NOMO-1 treated with DMSO at 0.1 percent for 48 hours (cell line): ENCODE measurements at regions not wholly inside any gene's neighbourhood (a gene's known extent, or its start where the extent isn't known, plus 50 kb on each side); places are given as distances from the start of the nearest gene placed in this dataset.
"Not testable (repeated sequence)": the region's sequence is repeated elsewhere in the genome, so short reads cannot be mapped to it uniquely, and the experiment has no call there.

ENCODE experiments used
- DNase-seq: peaks from one replicate; lab custom pipeline; 2025; ENCODE audit not compliant: unreplicated experiment; lab: John Stamatoyannopoulos, UW

DNA sequence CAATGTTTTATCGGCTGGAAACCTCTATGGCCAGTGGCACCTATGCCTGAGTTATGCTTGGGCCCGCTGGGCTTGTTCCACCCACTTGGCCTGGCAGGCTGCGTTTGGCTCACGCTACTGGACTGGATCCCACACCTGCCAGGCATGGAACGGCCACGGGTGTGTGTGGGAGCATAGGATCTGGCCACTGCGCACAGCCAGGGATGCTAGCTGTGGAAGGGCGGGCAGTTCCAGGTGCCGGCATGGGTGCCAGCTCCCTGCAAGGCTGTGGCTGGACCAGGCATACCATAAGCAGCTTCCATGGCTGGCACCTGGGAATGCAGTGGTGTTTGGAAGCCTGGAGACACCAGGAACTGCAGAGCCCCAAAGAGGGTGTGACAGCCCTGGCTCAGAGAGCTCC lies 1063.9 kb upstream of the ACO1 start:
- DNase-seq, result no peak

DNA sequence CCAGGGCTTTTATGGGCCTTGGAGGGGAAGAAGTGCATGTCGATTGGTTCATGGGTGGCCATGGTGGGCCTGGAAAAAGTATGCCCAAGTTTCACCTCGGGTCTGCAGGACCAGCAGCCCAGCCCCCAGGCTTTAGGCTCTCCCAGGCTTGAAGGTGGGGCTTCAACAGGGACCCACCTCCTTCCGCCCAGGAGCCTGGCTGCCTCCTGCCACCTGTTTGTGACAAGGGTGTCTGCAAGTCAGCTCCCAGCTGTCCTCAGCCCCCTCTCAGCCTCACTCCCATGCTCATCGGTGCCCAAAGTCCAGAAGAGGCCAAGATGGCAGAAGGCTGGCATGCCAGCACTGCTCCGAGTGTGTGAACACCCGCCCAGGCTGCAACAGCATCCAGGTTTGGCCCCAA lies 1063.2 kb upstream of the ACO1 start:
- DNase-seq, result no peak

GRCh38 chr9:31321686-31322085 lies 1062.8 kb upstream of the ACO1 start:
- DNase-seq, result no peak

- no peak for DNase-seq
Measured at GRCh38 chr9:31323726-31324444, 1060.6 kb upstream of the ACO1 start.

DNA sequence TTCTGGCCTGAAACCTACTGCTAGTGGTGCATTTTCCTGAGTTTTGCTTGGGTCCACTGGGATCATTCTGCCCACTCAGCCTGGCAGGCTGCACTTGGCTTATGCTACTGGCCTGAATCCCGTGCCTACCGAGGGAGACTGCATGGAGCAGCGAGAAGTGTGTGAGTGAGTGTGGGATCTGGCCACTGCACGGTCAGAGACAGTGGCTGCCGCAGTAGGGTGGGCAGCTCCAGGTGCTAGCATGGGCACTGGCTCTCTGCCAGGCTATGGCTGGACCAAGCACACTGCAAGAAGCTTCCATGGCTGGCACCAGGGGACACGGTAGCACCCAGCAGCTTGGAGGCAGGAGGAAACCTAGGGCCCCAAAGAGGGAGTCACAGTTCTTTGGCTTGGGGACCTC lies 1058.7 kb upstream of the ACO1 start:
- DNase-seq, result no peak

- not testable (repeated sequence) for DNase-seq
Measured at GRCh38 chr9:31326883-31327282, 1057.6 kb upstream of the ACO1 start.

GRCh38 chr9:31334837-31335528 lies 1049.5 kb upstream of the ACO1 start:
- DNase-seq, result no peak

DNA sequence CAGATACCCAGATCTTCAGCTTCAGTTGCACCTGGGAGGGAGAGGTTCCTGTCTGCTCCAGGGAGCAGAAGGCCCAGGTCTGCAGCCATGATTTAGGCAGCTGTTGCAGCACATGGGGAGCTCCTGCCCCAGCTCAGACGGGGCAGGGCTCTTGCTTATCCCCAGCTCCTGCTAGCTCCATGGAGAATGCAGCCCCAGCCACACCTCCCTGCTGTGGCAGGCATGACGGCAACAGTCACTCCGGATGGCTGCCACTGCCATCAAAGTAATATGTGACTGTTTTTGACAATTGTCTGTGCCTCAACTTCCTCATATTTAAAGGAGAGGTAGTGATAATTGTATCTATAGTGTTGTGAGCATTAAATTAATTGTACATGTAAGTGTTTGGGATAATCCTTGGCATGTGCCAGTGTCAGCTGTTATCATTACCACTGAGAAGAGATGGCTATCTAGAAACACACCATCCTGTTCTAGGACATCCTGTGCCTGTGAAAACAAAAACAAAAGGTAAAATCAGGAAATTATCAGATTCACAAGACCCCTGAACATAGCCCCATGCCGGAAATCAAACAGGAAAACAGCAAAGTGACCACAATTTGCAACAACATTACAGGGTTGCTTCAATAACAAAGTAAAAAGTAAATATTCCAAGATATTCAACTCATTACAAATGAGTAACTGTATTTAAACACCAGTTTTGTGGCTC lies 1048.8 kb upstream of the ACO1 start:
- DNase-seq, result no peak

- no peak for DNase-seq
Measured at GRCh38 chr9:31336386-31336785, 1048.1 kb upstream of the ACO1 start.

- no peak for DNase-seq
Measured at GRCh38 chr9:31336841-31337240, 1047.6 kb upstream of the ACO1 start.

DNA sequence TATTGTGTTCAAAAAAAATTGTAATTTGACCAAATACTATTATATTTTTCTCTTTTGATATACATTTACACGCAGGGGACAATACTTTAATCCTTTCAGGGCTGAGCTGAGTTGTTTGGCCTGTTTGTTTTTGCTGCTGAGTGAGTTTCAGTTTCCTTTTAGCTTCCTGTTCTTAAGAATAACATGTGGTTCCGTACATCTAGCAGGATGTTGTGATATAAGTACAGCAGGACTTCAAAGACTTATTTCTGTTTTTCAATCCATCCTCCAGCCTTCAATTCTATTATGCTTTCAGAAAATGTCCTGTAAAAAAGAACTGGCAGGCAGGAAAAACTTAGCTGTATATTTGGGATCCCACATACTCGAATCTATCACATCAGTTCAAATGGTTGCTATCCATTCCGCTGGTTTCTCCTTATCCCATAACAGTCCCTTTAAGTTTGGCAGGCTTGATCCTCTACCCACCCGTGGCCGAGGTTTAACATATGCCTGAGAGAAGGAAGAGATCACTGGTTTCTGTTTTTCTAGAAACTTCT lies 1037.3 kb upstream of the ACO1 start:
- DNase-seq, result no peak

DNA sequence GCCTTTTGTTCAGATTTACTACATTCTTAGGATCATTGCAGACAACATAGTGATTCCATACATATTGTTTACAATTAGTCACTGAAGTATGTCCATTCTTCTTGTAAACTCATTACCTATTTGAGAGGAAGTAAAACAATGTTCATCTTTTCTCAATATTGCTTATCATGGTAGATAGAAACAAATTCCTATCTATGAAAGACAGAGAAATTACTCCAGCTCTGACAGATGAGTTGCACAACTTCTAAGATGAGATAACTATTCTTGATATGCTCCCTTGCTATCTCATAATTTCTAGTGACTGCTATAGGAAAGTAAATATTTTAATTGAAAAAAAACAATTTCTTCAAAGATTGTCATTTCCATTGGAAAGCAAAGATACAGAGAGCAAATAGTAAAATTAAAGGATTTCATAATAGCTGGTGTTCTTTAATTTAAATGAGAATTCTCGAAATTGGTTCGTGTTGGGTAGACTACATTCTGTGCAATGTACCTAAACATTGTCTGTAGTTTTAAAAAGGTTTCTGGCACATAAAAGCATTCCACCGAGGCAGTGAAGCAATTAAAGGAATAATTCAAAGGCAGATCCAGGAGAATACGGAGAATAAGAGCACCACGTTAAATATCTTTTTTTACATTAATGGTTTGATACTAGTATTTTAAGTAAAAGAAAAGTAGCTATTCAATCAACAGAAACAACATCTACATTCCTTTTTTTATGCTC lies 1029.1 kb upstream of the ACO1 start:
- no peak for DNase-seq

GRCh38 chr9:31355965-31356364 lies 1028.5 kb upstream of the ACO1 start:
- no peak for DNase-seq

DNA sequence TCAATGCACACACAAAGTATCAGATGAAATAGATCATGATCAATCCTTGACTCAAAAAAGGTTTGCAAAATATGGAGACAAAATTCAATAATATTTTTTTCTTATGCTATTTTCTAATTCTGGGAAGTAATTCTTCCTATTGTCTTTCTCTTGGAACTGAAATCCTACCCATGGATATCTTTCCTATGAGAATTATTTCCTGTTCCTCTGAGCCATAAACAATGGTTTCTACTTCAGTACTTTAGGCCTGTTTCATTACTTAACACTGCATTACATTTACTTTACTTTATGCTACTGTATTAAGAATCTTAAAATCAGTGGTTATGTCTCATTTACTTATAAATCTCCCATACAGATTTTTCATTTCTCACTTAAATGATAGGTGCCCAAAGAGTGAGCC lies 1025.4 kb upstream of the ACO1 start:
- DNase-seq, result no peak

DNA sequence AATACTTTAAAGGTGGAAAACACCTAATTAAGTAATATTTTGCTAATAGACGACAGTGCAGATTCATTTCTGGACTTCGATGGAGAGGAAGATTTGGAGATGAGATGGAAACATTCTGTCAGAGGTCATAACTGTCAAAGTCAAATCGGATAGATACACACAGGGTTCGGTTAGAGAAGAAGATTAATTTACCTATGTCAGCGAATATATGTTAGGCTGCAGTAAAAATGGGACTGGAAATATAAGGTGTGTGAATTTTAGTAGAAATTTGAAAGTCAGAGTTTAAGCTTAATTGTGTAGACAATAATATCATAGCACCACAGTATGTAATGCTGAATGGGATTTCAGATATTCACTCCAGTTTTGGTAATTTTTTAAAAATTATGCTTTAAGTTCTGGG lies 1020.3 kb upstream of the ACO1 start:
- DNase-seq, result no peak

- DNase-seq, result no peak
Measured at GRCh38 chr9:31372799-31373587, 1011.5 kb upstream of the ACO1 start.

DNA sequence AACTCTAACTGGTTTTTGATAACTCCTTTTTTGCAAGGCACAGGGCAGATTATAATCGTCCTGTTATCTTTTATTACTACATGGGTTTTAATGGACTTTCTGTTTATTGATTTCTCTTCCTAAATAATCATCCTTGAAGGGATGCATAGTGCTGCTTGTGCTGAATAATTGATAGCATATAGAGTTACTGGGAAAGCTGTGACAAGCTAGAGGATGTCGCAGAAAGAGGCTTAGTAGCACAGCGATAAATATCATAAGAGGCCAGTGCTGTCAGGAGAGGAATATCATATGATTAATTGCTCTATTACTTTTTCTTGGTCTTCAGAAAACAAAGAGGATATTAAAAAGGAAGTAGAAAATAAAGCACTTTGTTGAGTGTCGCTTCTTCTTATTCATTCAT lies 1007.1 kb upstream of the ACO1 start:
- DNase-seq, result no peak

GRCh38 chr9:31388660-31389059 lies 995.8 kb upstream of the ACO1 start:
- no peak for DNase-seq

GRCh38 chr9:31389075-31389474 lies 995.4 kb upstream of the ACO1 start:
- no peak for DNase-seq

DNA sequence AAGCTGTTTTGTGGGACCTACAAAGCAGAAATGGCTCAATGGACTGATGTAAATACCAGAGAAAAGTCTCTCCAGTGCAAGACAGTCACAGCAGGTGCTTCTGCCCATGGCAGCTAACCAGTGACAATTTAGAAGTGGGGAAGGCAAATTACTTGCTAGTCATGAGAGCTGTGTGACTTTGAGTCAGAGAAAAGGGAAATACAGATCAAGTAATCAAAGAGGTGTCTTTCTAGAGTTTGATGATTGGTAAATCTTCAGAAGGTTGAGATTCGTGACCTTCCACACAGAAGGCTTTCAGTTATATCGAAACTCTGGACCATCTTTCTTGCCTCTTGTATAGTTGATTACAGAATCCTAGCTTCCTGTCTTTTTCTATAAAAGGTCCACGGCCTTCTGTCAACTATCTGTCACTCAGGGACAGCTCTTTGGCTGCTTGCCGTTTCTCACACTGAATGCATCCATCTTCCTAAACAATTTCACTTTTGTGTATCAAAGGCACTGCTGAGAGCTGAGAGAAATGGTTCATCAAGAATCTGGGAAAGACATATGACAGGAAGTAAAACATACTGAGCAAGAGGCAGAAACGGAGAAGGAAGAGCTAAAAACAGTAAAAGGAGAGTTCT lies 993.9 kb upstream of the ACO1 start:
- DNase-seq, result no peak
